GM18867 (cell line): ENCODE measurements at regions not wholly inside any gene's neighbourhood (a gene's known extent, or its start where the extent isn't known, plus 50 kb on each side); places are given as distances from the start of the nearest gene placed in this dataset.

Experiments
- ATAC-seq: cut with Tn5 transposase; IDR thresholded peaks from one replicate; pipeline ENCODE4 v1.9.1; 2021; ENCODE audit warnings: mild to moderate bottlenecking, moderate library complexity; ENCODE audit not compliant: unreplicated experiment

DNA sequence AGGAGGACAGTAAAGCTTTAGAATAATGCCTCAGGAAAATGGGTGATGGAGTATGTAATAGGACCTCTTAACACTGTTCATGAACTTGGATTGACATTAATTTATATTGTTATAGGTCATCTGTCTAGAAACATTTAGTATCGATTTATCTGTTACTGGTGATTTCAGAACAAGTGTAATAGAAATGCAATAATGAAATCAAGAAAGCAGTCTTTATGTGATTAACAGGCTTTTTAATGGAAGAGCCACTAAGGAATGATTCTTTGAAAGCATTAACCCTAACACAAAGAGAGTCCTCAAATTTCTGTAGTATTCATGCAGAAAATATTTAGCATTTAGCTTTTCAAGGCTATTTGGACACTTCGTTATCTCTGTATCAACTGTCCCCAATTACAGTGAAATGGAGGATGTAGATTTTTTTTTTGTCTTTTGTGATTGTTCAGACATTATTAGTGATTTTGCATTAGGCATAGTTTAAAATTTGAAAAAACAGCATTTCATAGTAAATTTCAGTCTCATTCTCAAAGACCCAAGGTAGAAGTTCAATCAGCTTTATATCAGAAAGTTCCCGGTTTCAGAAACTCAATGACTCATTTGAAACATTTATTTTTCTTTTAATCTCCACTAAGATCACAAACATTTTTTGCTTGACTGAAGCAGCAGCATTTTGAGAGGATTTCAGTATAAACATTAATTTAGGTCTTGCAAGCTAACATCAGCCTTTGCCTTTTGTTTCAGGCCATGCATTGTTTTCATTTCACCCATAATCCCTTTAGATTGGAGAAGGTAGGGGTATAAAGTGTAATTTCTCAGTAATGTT lies 56.3 kb downstream of the AGTR2 start:
- ATAC-seq: no peak

- no peak for ATAC-seq
These were observed 59.8 kb downstream of the AGTR2 start for GRCh38 chrX:116230130-116230898.

GRCh38 chrX:116232833-116233232 lies 62.3 kb downstream of the AGTR2 start:
- ATAC-seq: no peak

DNA sequence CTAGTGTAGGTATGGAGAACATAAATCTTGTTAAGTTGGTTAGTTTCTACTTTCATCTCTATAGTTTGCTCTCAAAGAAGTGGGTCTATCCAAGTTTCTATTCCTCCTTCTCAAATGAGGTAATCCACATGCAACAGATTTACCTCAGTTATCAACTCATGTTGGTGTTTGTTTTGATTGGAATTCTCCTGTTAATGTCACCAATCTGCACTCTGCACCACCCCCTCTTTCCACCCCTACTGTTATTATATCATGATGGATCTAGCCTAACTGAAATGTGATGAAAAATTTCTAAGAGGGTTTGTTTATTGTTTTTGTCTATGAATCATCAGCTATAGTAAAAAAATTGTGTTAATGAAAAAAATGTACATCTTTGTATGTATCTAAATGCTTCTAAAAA lies 66.1 kb downstream of the AGTR2 start:
- no peak for ATAC-seq

DNA sequence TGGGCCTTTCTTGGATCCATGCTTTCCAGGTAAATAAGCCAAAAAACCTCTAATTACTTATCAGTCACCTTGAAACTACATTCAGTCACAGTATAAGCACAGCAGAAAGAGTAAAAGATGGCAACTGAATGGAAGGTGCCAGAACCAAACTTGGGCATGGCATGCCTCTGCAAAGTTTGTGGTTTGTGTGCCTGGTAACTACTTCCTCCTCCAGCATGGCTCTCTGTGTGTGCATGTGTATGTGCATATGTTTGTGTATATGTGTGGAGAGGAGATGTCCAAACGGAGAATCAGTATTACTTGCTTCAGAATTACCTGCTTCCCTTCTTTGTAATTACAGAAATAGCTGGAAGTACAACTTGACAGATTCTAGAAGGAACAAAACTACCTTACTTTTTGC lies 67.5 kb downstream of the AGTR2 start:
- peak; percentile 49 for ATAC-seq

DNA sequence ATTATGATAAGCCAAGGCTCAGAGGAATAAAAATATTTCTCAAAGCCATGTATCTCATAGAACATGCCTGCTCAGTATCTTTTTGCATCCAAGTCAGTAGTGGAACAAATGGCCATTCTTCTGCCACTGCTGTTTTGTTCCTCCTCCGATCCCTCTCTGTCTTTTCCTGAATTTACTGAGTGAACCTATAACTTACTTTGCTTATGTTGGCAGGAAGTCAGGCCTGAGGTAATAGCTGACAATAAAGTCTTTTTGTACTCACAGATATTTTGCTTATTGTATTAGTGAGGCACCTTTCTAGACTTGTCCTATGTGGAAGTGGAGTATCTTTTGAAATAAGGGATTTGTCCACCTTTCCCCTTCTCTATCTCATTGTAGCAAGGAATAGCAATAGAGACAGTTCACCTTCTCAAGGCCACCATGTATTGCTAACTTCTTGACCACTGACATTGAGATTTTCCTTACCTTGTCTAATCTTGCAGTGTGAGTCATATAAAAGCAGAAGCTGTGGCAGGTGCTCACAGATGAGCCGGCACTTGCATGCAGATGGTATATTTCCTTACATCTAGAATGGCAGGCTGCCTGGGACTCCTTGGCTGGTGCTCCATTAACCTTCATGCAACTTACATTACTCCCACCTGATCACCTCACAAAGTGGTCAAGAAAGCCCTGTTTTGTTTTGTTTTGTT lies 68.2 kb downstream of the AGTR2 start:
- no peak for ATAC-seq

GRCh38 chrX:116239944-116240840 lies 69.6 kb downstream of the AGTR2 start:
- ATAC-seq: no peak

DNA sequence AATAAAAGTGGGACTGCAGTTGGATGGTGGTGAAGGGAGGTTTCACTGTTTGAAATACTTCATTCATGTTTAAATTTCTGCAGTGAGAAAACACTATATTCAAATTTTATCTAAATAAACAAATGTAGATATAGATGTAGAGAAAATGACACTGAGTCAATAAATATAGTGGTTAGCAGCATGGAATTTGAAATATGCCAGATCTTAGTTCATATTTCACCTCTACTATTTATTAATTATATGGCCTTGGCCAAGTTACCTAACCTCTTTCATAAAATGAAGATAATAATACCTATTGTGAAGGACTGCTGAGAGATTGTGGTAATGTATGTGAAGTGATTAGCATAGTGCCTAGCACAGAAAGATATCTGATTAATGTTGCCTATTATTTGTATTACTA lies 70.5 kb downstream of the AGTR2 start:
- no peak for ATAC-seq

DNA sequence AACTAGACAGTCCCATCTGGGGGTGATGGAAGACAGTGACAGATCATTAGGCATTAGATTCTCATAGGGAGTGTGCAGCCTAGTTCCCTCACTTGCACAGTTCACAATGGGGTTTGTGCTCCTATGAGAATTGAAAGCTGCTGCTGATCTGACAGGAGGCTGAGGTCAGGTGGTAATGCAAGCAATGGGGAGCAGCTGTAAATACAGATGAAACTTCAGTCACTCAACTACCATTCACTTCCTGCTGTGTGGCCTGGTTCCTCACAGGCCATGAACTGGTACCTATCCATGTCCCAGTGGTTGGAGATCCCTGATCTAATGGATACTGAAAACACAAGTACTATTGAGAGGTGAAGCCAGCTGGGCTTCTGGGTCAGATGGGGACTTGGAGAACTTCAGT lies 72.5 kb downstream of the AGTR2 start:
- ATAC-seq: no peak

DNA sequence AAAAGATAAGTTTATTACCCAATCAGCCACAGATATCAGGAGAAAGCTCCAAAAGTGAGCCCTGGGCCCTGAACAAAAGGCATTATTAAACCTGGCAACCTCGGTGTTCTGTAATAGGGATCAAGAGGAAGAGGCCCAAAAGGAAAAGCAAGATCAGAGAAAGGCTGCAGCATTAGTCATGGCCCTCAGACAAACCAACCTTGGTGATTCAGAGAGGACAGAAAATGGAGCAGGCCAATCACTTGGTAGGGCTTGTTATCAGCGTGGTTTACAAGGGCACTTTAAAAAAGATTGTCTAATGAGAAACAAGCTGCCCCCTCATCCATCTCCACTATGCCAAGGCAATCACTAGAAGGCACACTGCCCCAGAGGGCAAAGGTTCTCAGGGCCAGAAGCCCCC lies 75.7 kb downstream of the AGTR2 start:
- no peak for ATAC-seq

GRCh38 chrX:116267511-116268040 lies 97.0 kb downstream of the AGTR2 start:
- no peak for ATAC-seq

- ATAC-seq: no peak
These were observed 101.8 kb downstream of the AGTR2 start for GRCh38 chrX:116272322-116272721.

DNA sequence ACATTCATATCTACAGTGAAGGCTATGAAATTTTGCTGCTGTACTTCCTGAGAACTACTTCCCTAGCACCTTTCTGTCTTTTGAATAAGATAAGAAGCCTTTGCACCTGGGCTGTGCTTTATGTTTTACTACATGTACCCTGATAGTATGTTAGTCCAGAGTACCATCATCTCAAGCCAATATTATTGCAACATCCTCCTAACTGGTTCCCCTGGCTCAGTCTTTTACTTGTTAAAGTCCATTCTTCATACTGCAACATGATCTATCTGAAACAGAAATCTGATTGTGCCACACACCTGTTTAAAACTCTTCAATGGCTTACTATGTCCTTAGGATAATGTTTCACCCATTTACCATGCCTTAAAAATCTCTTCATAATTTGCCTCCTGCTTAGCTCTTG lies 102.3 kb downstream of the AGTR2 start:
- no peak for ATAC-seq

DNA sequence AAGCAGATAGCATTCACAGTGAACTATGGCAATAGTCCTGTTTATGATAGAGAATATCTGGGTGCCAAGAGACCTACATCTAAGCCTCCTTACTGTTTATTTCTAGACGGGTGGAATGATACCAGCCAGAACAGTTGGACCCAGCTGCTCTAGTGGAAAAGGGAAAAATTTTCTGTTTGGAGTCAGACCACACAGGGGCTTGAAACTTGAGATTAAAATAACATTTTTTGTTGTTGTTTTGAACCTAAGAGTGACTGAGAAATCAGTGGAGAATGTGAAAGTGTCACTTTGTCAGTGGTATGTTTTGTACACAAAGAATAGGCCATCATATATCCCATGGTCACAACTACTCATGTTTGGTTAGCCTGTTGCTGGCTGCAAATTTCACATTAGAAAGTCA lies 105.7 kb downstream of the AGTR2 start:
- no peak for ATAC-seq

- no peak for ATAC-seq
These were observed 107.0 kb downstream of the AGTR2 start for GRCh38 chrX:116277351-116278225.

DNA sequence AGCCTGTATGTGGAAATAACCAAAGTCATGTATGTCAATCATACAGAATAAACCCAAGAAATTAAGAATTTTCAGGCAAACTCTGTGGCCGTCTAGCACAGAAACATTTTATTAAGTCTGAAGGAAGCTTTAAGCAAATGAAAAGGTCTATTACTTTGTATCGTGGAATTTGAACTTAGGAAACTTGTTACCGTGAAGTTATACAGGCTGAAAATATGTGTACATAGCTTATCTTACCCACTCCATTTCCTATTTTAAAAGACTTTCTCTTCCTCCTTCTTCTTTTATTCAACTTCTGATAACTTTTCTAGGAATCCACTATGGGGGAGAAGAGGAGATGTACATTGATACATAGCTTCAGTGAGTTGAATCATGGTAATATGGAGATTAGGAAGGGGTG lies 108.3 kb downstream of the AGTR2 start:
- ATAC-seq: no peak

- ATAC-seq: no peak
These were observed 110.6 kb downstream of the AGTR2 start for GRCh38 chrX:116281106-116281505.

GRCh38 chrX:116282751-116283150 lies 112.2 kb downstream of the AGTR2 start:
- no peak for ATAC-seq

GRCh38 chrX:116284400-116284799 lies 113.9 kb downstream of the AGTR2 start:
- ATAC-seq: no peak

DNA sequence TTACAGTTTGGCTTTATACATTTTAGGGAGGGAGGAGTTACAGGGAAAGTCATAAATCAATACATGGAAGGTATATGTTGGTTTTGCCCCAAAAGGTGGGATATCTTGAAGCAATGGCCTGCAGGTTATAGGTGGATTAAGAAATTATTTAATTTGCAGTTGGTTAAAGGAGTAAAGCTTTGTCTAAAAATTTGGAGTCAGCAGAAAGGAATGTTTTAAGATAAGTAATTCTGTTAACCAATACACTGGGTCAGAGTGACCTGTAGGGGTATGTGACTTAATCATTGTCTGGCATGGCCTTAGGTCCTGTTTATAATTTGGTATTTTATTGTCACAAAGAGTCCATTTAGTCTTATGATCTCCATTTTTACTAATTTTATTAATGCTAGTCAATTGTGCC lies 115.0 kb downstream of the AGTR2 start:
- ATAC-seq: no peak
